Endothelial cell of umbilical vein (primary cell): ENCODE measurements at regions not wholly inside any gene's neighbourhood (a gene's known extent, or its start where the extent isn't known, plus 50 kb on each side); places are given as distances from the start of the nearest gene placed in this dataset.

Source experiments
- BruUV-seq: library from RNA; stranded (reverse); fragments of 400-500 nt; replicated peaks from 2 replicates; lab custom pipeline; 2021; lab: Mats Ljungman, UMichigan
- CTCF ChIA-PET: fragments of 300-600, 350-600 bp; sonication (Branson Sonifier 250); formaldehyde crosslinking; loops from one replicate; lab custom pipeline; 2021; ENCODE audit warnings: antibody characterized with exemption, inconsistent platforms; lab: Charles Lee
- POLR2A ChIA-PET: fragments of 300-600, 350-600 bp; sonication (Branson Sonifier 250); formaldehyde crosslinking; loops from one replicate; lab custom pipeline; 2021; ENCODE audit warnings: antibody characterized with exemption, inconsistent platforms; lab: Charles Lee
- DNase-seq: peaks from one replicate; pipeline ENCODE4 v3.0.0-alpha.2; 2011; ENCODE audit warnings: low read depth, low spot score
- FAIRE-seq: peaks from 2 replicates; lab custom pipeline; 2011; peaks lifted over from hg19 to GRCh38; lab: Jason Lieb, UNC
- H2AFZ ChIP-seq: 2 replicates; pipeline ENCODE4 v1.6.0; 2012; ENCODE audit warnings: low read depth, low read length, control low read depth, inconsistent platforms
- H3K27ac ChIP-seq: 2 replicates; pipeline ENCODE4 v1.5.1; 2011; ENCODE audit warnings: low read depth, mild to moderate bottlenecking, control low read depth, low read length, moderate library complexity; ENCODE audit not compliant: insufficient read depth
- H3K27me3 ChIP-seq, 2 experiments: 2 replicates each; pipeline versions ENCODE4 v1.6.0 to v1.6.1; 2011; ENCODE audit warnings: low read length in 2 of 2, mixed read lengths in 1 of 2; ENCODE audit not compliant: control insufficient read depth in 2 of 2, insufficient read depth in 2 of 2
- H3K36me3 ChIP-seq, 2 experiments: 2 replicates in 1 of 2; 3 replicates in 1 of 2; pipeline ENCODE4 v1.5.1; 2011; ENCODE audit warnings: low read length in 2 of 2, mild to moderate bottlenecking in 1 of 2, moderate library complexity in 1 of 2; ENCODE audit not compliant: control insufficient read depth in 2 of 2, insufficient read depth in 2 of 2; ENCODE audit errors: extremely low read depth in 1 of 2
- H3K4me1 ChIP-seq: 3 replicates; pipeline ENCODE4 v1.5.1; 2011; ENCODE audit warnings: mild to moderate bottlenecking, low read length; ENCODE audit not compliant: control insufficient read depth, insufficient read depth; ENCODE audit errors: extremely low read depth
- H3K4me2 ChIP-seq: 2 replicates; pipeline ENCODE4 v1.6.1; 2011; ENCODE audit warnings: low read length, control low read depth, mixed read lengths; ENCODE audit not compliant: insufficient read depth
- H3K4me3 ChIP-seq, 3 experiments: fragments of 200-600 bp in 1 of 3; sonication (generic), shearing (Covaris generic) in 1 of 3; replicated peaks in 1 of 3; 2 replicates each; pipeline ENCODE4 v1.5.1; 2011 to 2016; ENCODE audit warnings: control low read depth in 3 of 3, low read length in 3 of 3, mild to moderate bottlenecking in 2 of 3, inconsistent platforms in 1 of 3, low read depth in 1 of 3, moderate library complexity in 1 of 3; ENCODE audit not compliant: insufficient read depth in 1 of 3
- H3K79me2 ChIP-seq: 2 replicates; pipeline ENCODE4 v1.6.0; 2012; ENCODE audit warnings: low read length, inconsistent platforms; ENCODE audit not compliant: control insufficient read depth, insufficient read depth
- H3K9ac ChIP-seq: replicated peaks from 2 replicates; pipeline ENCODE3; 2011; ENCODE audit warnings: low read length, control low read depth; ENCODE audit not compliant: insufficient read depth; ENCODE audit errors: extremely low read depth
- H3K9me1 ChIP-seq: replicated peaks from 3 replicates; pipeline ENCODE4 v1.6.0; 2011; ENCODE audit warnings: mild to moderate bottlenecking, low read length; ENCODE audit not compliant: control insufficient read depth, insufficient read depth; ENCODE audit errors: extremely low read depth
- H3K9me3 ChIP-seq: replicated peaks from 2 replicates; pipeline ENCODE4 v1.5.1; 2012; ENCODE audit warnings: low read length, inconsistent platforms; ENCODE audit not compliant: control insufficient read depth, insufficient read depth
- H4K20me1 ChIP-seq: replicated peaks from 2 replicates; pipeline ENCODE3; 2011; ENCODE audit warnings: mild to moderate bottlenecking, low read length; ENCODE audit not compliant: control insufficient read depth, insufficient read depth; ENCODE audit errors: extremely low read depth
- EZH2 ChIP-seq: IDR thresholded peaks from 2 replicates; pipeline ENCODE4 v1.6.1; 2012; ENCODE audit warnings: borderline replicate concordance, low read depth, mild to moderate bottlenecking, moderate library complexity, low read length, inconsistent platforms; ENCODE audit not compliant: severe bottlenecking
- FOS ChIP-seq: IDR thresholded peaks from 2 replicates; pipeline ENCODE4 v1.6.1; 2011; ENCODE audit warnings: mild to moderate bottlenecking, low read length, moderate library complexity, borderline replicate concordance; ENCODE audit not compliant: insufficient read depth
- GATA2 ChIP-seq: IDR thresholded peaks from 2 replicates; pipeline ENCODE4 v1.7.0; 2011; ENCODE audit warnings: low read depth, mild to moderate bottlenecking, moderate library complexity, mixed read lengths, low read length; ENCODE audit not compliant: insufficient read length, insufficient read depth
- JUN ChIP-seq: IDR thresholded peaks from 2 replicates; pipeline ENCODE4 v1.6.1; 2011; ENCODE audit warnings: borderline replicate concordance, low read depth; ENCODE audit not compliant: insufficient read length, insufficient read depth
- MYC ChIP-seq: IDR thresholded peaks from one replicate; pipeline ENCODE4 v1.6.1; 2011; ENCODE audit warnings: mild to moderate bottlenecking, low read depth, low read length
- POLR2A ChIP-seq: IDR thresholded peaks from 2 replicates; pipeline ENCODE4 v1.6.1; 2012; ENCODE audit warnings: low read depth, mild to moderate bottlenecking, control low read depth, low read length
- POLR2AphosphoS5 ChIP-seq: IDR thresholded peaks from 2 replicates; pipeline ENCODE4 v1.6.1; 2012; ENCODE audit warnings: low read depth, mild to moderate bottlenecking, control low read depth, low read length, moderate library complexity; ENCODE audit not compliant: insufficient read depth
- dilution Hi-C: fragments of 300-500 bp; cut with MboI; formaldehyde crosslinking; loops from one replicate; pipeline ENCODE4 v1.15.0; 2019; ENCODE audit warnings: low sequenced_read_pairs; ENCODE audit not compliant: extremely low pct_ligation_motif_present
- intact Hi-C: fragments of 100-400 bp; cut with micrococcal nuclease; formaldehyde crosslinking; loops from one replicate; pipeline ENCODE4 v1.10.0; 2022
- TF ChIP-seq, protein P1 (sequence below): IDR thresholded peaks from 2 replicates; pipeline ENCODE4 v1.6.1; 2011; ENCODE audit not compliant: insufficient read depth, insufficient read length
- TF ChIP-seq, protein P2 (sequence below), 2 donors: IDR thresholded peaks; 1 replicate in 1 of 2; 2 replicates in 1 of 2; pipeline ENCODE4 v1.5.1; 2011; ENCODE audit warnings: low read length in 2 of 2, mild to moderate bottlenecking in 2 of 2, moderate library complexity in 2 of 2, control low read depth in 1 of 2, inconsistent platforms in 1 of 2, low read depth in 1 of 2; ENCODE audit not compliant: insufficient read depth in 1 of 2; ENCODE audit errors: extremely low read depth in 1 of 2

DNA sequence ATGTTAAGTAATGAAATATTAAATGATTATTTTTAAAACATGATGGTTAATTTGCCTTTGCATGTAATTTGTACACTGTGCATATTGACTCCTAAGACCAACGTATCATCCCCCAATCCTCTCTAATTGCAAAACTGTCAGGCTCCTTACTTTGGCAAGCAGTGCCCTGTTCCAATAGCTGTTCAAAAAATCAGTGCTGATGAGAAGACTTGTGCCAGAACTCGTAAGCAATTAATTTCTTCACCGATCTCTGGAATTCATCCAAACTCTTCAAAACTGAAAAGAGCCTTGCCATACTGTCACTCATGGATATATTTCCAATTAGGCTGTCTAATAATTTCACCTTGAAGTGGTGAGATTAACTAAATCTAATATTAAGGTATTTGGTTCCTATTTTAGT lies 493.9 kb upstream of the NDST4 start:
- dilution Hi-C loops = no loop called here
- FAIRE-seq (no peak), DNase-seq (no peak)
- Histone ChIP-seq H3K79me2 (no peaks in the 10 kb centered on the region), H3K4me3 (no peak overlapping the region), H3K9me1 (no peaks in the 10 kb centered on the region), H3K9me3 (peaks cover 4% of the 10 kb centered on the region), H3K4me1 (no peaks in the 10 kb centered on the region), H3K4me2 (no peak overlapping the region), H4K20me1 (no peaks in the 10 kb centered on the region), H2AFZ (no peak overlapping the region), H3K36me3 (no peaks in the 10 kb centered on the region), H3K9ac (no peak overlapping the region), H3K27me3 (no peaks in the 10 kb centered on the region), H3K27ac (no peak overlapping the region)
- intact Hi-C loops = no loop called here
- ChIA-PET POLR2A (no interaction called here), CTCF (no interaction called here)
- TF ChIP-seq MYC = no peak
- TF ChIP-seq POLR2AphosphoS5 = no peak
- no peak for TF ChIP-seq JUN
- TF ChIP-seq, protein P1, sequence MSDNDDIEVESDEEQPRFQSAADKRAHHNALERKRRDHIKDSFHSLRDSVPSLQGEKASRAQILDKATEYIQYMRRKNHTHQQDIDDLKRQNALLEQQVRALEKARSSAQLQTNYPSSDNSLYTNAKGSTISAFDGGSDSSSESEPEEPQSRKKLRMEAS = no peak
- TF ChIP-seq, protein P2, sequence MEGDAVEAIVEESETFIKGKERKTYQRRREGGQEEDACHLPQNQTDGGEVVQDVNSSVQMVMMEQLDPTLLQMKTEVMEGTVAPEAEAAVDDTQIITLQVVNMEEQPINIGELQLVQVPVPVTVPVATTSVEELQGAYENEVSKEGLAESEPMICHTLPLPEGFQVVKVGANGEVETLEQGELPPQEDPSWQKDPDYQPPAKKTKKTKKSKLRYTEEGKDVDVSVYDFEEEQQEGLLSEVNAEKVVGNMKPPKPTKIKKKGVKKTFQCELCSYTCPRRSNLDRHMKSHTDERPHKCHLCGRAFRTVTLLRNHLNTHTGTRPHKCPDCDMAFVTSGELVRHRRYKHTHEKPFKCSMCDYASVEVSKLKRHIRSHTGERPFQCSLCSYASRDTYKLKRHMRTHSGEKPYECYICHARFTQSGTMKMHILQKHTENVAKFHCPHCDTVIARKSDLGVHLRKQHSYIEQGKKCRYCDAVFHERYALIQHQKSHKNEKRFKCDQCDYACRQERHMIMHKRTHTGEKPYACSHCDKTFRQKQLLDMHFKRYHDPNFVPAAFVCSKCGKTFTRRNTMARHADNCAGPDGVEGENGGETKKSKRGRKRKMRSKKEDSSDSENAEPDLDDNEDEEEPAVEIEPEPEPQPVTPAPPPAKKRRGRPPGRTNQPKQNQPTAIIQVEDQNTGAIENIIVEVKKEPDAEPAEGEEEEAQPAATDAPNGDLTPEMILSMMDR (IDR thresholded peaks at IDR 0.05; ENCODE audit: extremely low read depth in 1 of 2, insufficient read depth in 1 of 2, low read depth in 1 of 2, low read length in 2 of 2) = no peak
- TF ChIP-seq POLR2A = no peak
- TF ChIP-seq EZH2 = no peak
- no peak for TF ChIP-seq FOS
- TF ChIP-seq GATA2 = no peak
- BruUV-seq = no TSS peak
